ENCODE measurements at regions not wholly inside any gene's neighbourhood (a gene's known extent, or its start where the extent isn't known, plus 50 kb on each side); places are given as distances from the start of the nearest gene placed in this dataset.

DNA sequence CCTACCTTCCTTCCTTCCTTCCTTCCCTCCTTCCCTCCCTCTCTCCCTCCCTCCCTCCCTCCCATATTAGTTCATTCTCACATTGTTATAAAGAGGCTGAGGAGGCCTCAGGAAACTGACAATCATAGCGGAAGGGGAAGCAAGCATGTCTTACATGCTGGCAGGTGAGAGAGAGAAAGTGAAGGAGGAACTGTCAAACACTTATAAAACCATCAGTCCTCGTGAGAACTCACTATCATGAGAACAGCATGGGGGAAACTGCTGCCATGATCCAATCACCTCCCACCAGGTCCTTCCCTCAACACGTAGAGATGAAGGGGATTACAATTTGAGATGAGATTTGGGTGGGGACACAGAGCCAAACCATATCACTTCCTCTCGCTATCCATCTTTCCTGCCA is 281.6 kb upstream of the FOXF1 start:
- TF ChIP-seq, protein P1, sequence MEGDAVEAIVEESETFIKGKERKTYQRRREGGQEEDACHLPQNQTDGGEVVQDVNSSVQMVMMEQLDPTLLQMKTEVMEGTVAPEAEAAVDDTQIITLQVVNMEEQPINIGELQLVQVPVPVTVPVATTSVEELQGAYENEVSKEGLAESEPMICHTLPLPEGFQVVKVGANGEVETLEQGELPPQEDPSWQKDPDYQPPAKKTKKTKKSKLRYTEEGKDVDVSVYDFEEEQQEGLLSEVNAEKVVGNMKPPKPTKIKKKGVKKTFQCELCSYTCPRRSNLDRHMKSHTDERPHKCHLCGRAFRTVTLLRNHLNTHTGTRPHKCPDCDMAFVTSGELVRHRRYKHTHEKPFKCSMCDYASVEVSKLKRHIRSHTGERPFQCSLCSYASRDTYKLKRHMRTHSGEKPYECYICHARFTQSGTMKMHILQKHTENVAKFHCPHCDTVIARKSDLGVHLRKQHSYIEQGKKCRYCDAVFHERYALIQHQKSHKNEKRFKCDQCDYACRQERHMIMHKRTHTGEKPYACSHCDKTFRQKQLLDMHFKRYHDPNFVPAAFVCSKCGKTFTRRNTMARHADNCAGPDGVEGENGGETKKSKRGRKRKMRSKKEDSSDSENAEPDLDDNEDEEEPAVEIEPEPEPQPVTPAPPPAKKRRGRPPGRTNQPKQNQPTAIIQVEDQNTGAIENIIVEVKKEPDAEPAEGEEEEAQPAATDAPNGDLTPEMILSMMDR (conservative IDR thresholded peaks at IDR 0.05), result no peak
- no peak for TF ChIP-seq EZH2 (IDR thresholded peaks at IDR 0.05; ENCODE audit: low read depth)

All from PC-9 (cell line).